Endothelial cell of umbilical vein (primary cell): ENCODE measurements at regions not wholly inside any gene's neighbourhood (a gene's known extent, or its start where the extent isn't known, plus 50 kb on each side); places are given as distances from the start of the nearest gene placed in this dataset.
"Not testable (repeated sequence)": the region's sequence is repeated elsewhere in the genome, so short reads cannot be mapped to it uniquely, and the experiment has no call there.

Source experiments
- BruUV-seq: library from RNA; stranded (reverse); fragments of 400-500 nt; replicated peaks from 2 replicates; lab custom pipeline; 2021; lab: Mats Ljungman, UMichigan
- CTCF ChIA-PET: fragments of 300-600, 350-600 bp; sonication (Branson Sonifier 250); formaldehyde crosslinking; loops from one replicate; lab custom pipeline; 2021; ENCODE audit warnings: antibody characterized with exemption, inconsistent platforms; lab: Charles Lee
- POLR2A ChIA-PET: fragments of 300-600, 350-600 bp; sonication (Branson Sonifier 250); formaldehyde crosslinking; loops from one replicate; lab custom pipeline; 2021; ENCODE audit warnings: antibody characterized with exemption, inconsistent platforms; lab: Charles Lee
- DNase-seq: peaks from one replicate; pipeline ENCODE4 v3.0.0-alpha.2; 2011; ENCODE audit warnings: low read depth, low spot score
- FAIRE-seq: peaks from 2 replicates; lab custom pipeline; 2011; peaks lifted over from hg19 to GRCh38; lab: Jason Lieb, UNC
- H2AFZ ChIP-seq: 2 replicates; pipeline ENCODE4 v1.6.0; 2012; ENCODE audit warnings: low read depth, low read length, control low read depth, inconsistent platforms
- H3K27ac ChIP-seq: 2 replicates; pipeline ENCODE4 v1.5.1; 2011; ENCODE audit warnings: low read depth, mild to moderate bottlenecking, control low read depth, low read length, moderate library complexity; ENCODE audit not compliant: insufficient read depth
- H3K27me3 ChIP-seq, 2 experiments: 2 replicates each; pipeline versions ENCODE4 v1.6.0 to v1.6.1; 2011; ENCODE audit warnings: low read length in 2 of 2, mixed read lengths in 1 of 2; ENCODE audit not compliant: control insufficient read depth in 2 of 2, insufficient read depth in 2 of 2
- H3K36me3 ChIP-seq, 2 experiments: 2 replicates in 1 of 2; 3 replicates in 1 of 2; pipeline ENCODE4 v1.5.1; 2011; ENCODE audit warnings: low read length in 2 of 2, mild to moderate bottlenecking in 1 of 2, moderate library complexity in 1 of 2; ENCODE audit not compliant: control insufficient read depth in 2 of 2, insufficient read depth in 2 of 2; ENCODE audit errors: extremely low read depth in 1 of 2
- H3K4me1 ChIP-seq: 3 replicates; pipeline ENCODE4 v1.5.1; 2011; ENCODE audit warnings: mild to moderate bottlenecking, low read length; ENCODE audit not compliant: control insufficient read depth, insufficient read depth; ENCODE audit errors: extremely low read depth
- H3K4me2 ChIP-seq: 2 replicates; pipeline ENCODE4 v1.6.1; 2011; ENCODE audit warnings: low read length, control low read depth, mixed read lengths; ENCODE audit not compliant: insufficient read depth
- H3K4me3 ChIP-seq, 3 experiments: fragments of 200-600 bp in 1 of 3; sonication (generic), shearing (Covaris generic) in 1 of 3; replicated peaks in 1 of 3; 2 replicates each; pipeline ENCODE4 v1.5.1; 2011 to 2016; ENCODE audit warnings: control low read depth in 3 of 3, low read length in 3 of 3, mild to moderate bottlenecking in 2 of 3, inconsistent platforms in 1 of 3, low read depth in 1 of 3, moderate library complexity in 1 of 3; ENCODE audit not compliant: insufficient read depth in 1 of 3
- H3K79me2 ChIP-seq: 2 replicates; pipeline ENCODE4 v1.6.0; 2012; ENCODE audit warnings: low read length, inconsistent platforms; ENCODE audit not compliant: control insufficient read depth, insufficient read depth
- H3K9ac ChIP-seq: replicated peaks from 2 replicates; pipeline ENCODE3; 2011; ENCODE audit warnings: low read length, control low read depth; ENCODE audit not compliant: insufficient read depth; ENCODE audit errors: extremely low read depth
- H3K9me1 ChIP-seq: replicated peaks from 3 replicates; pipeline ENCODE4 v1.6.0; 2011; ENCODE audit warnings: mild to moderate bottlenecking, low read length; ENCODE audit not compliant: control insufficient read depth, insufficient read depth; ENCODE audit errors: extremely low read depth
- H3K9me3 ChIP-seq: replicated peaks from 2 replicates; pipeline ENCODE4 v1.5.1; 2012; ENCODE audit warnings: low read length, inconsistent platforms; ENCODE audit not compliant: control insufficient read depth, insufficient read depth
- H4K20me1 ChIP-seq: replicated peaks from 2 replicates; pipeline ENCODE3; 2011; ENCODE audit warnings: mild to moderate bottlenecking, low read length; ENCODE audit not compliant: control insufficient read depth, insufficient read depth; ENCODE audit errors: extremely low read depth
- CTCF ChIP-seq, 2 donors: IDR thresholded peaks; 1 replicate in 1 of 2; 2 replicates in 1 of 2; pipeline ENCODE4 v1.5.1; 2011; ENCODE audit warnings: low read length in 2 of 2, mild to moderate bottlenecking in 2 of 2, moderate library complexity in 2 of 2, control low read depth in 1 of 2, inconsistent platforms in 1 of 2, low read depth in 1 of 2; ENCODE audit not compliant: insufficient read depth in 1 of 2; ENCODE audit errors: extremely low read depth in 1 of 2
- EZH2 ChIP-seq: IDR thresholded peaks from 2 replicates; pipeline ENCODE4 v1.6.1; 2012; ENCODE audit warnings: borderline replicate concordance, low read depth, mild to moderate bottlenecking, moderate library complexity, low read length, inconsistent platforms; ENCODE audit not compliant: severe bottlenecking
- FOS ChIP-seq: IDR thresholded peaks from 2 replicates; pipeline ENCODE4 v1.6.1; 2011; ENCODE audit warnings: mild to moderate bottlenecking, low read length, moderate library complexity, borderline replicate concordance; ENCODE audit not compliant: insufficient read depth
- GATA2 ChIP-seq: IDR thresholded peaks from 2 replicates; pipeline ENCODE4 v1.7.0; 2011; ENCODE audit warnings: low read depth, mild to moderate bottlenecking, moderate library complexity, mixed read lengths, low read length; ENCODE audit not compliant: insufficient read length, insufficient read depth
- JUN ChIP-seq: IDR thresholded peaks from 2 replicates; pipeline ENCODE4 v1.6.1; 2011; ENCODE audit warnings: borderline replicate concordance, low read depth; ENCODE audit not compliant: insufficient read length, insufficient read depth
- MAX ChIP-seq: IDR thresholded peaks from 2 replicates; pipeline ENCODE4 v1.6.1; 2011; ENCODE audit not compliant: insufficient read depth, insufficient read length
- MYC ChIP-seq: IDR thresholded peaks from one replicate; pipeline ENCODE4 v1.6.1; 2011; ENCODE audit warnings: mild to moderate bottlenecking, low read depth, low read length
- POLR2A ChIP-seq: IDR thresholded peaks from 2 replicates; pipeline ENCODE4 v1.6.1; 2012; ENCODE audit warnings: low read depth, mild to moderate bottlenecking, control low read depth, low read length
- POLR2AphosphoS5 ChIP-seq: IDR thresholded peaks from 2 replicates; pipeline ENCODE4 v1.6.1; 2012; ENCODE audit warnings: low read depth, mild to moderate bottlenecking, control low read depth, low read length, moderate library complexity; ENCODE audit not compliant: insufficient read depth
- dilution Hi-C: fragments of 300-500 bp; cut with MboI; formaldehyde crosslinking; loops from one replicate; pipeline ENCODE4 v1.15.0; 2019; ENCODE audit warnings: low sequenced_read_pairs; ENCODE audit not compliant: extremely low pct_ligation_motif_present
- intact Hi-C: fragments of 100-400 bp; cut with micrococcal nuclease; formaldehyde crosslinking; loops from one replicate; pipeline ENCODE4 v1.10.0; 2022

GRCh38 chr2:53028225-53028624 lies 739.4 kb upstream of the CHAC2 start:
- Histone ChIP-seq H3K36me3 (no peaks in the 10 kb centered on the region), H3K9me1 (no peaks in the 10 kb centered on the region), H3K9me3 (no peaks in the 10 kb centered on the region), H3K4me2 (no peak overlapping the region), H3K9ac (no peak overlapping the region), H3K27me3 (no peaks in the 10 kb centered on the region), H3K4me3 (no peak overlapping the region), H3K27ac (no peak overlapping the region), H2AFZ (no peak overlapping the region), H3K79me2 (no peaks in the 10 kb centered on the region), H3K4me1 (no peaks in the 10 kb centered on the region), H4K20me1 (no peaks in the 10 kb centered on the region)
- no peak for TF ChIP-seq FOS
- TF ChIP-seq CTCF (IDR thresholded peaks at IDR 0.05; ENCODE audit: extremely low read depth in 1 of 2, insufficient read depth in 1 of 2, low read depth in 1 of 2, low read length in 2 of 2): no peak
- TF ChIP-seq POLR2A: no peak
- no peak for TF ChIP-seq GATA2
- TF ChIP-seq JUN: no peak
- TF ChIP-seq MYC: no peak
- TF ChIP-seq MAX: no peak
- no peak for TF ChIP-seq EZH2
- no peak for TF ChIP-seq POLR2AphosphoS5
- intact Hi-C loops: no loop called here
- BruUV-seq: no TSS peak
- DNase-seq: no peak
- dilution Hi-C loops: no loop called here
- FAIRE-seq: no peak
- ChIA-PET CTCF (no interaction called here), POLR2A (no interaction called here)

GRCh38 chr2:53022248-53022647 lies 745.4 kb upstream of the CHAC2 start:
- POLR2A ChIA-PET, BruUV-seq, CTCF ChIA-PET, H3K27ac ChIP-seq, DNase-seq, H3K9ac ChIP-seq, H2AFZ ChIP-seq, H3K9me3 ChIP-seq, H3K36me3 ChIP-seq, H3K79me2 ChIP-seq, H3K27me3 ChIP-seq, FAIRE-seq, H3K4me1 ChIP-seq, intact Hi-C loops, H3K4me2 ChIP-seq, dilution Hi-C loops, H4K20me1 ChIP-seq, H3K9me1 ChIP-seq, H3K4me3 ChIP-seq: not testable (repeated sequence)
